ENCODE measurements at regions not wholly inside any gene's neighbourhood (a gene's known extent, or its start where the extent isn't known, plus 50 kb on each side); places are given as distances from the start of the nearest gene placed in this dataset.
"Not testable (repeated sequence)": the region's sequence is repeated elsewhere in the genome, so short reads cannot be mapped to it uniquely, and the experiment has no call there.

DNA sequence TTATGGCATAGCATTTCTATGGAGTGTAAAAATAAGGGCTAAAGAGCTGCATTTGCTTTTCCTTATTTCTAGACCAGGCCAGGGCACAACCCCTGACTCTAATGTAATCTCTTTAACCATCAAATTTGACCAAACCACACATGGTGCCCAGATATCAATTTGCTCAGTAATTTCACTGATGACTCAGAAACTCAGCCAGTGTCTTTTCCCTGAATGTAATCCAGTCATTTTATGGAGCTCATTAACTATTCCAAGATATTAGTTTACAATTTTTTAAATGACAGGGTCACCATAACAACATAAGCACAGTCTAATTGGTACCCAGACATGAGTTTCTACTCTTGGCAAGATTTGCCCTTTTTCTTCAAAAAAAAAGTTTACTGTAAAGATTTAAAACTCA is 270.8 kb upstream of the AGAP1 start:
- DNase-seq: no peak

GRCh38 chr2:235224410-235224809 is 269.4 kb upstream of the AGAP1 start:
- DNase-seq: no peak

- no peak for DNase-seq
Measured at GRCh38 chr2:235225261-235225660, 268.6 kb upstream of the AGAP1 start.

GRCh38 chr2:235227590-235227989 is 266.3 kb upstream of the AGAP1 start:
- no peak for DNase-seq

DNA sequence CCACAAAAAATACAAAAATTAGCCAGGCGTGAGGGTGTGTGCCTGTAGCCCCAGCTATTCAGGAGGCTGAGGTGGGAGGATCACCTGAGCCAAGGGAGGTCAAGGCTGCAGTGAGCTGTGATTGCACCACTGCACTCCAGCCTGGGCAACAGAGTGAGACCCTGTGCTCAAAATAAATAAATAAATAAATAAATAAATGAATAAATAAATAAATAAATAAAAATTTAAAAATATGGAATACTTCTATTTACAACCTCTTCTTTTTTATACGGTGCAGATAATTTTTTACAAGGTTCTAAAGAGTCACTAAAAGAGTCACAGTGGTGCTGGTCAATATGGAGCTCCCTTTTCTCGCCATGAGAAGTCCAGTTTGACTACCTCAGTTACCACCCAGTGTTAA is 265.4 kb upstream of the AGAP1 start:
- not testable (repeated sequence) for DNase-seq

DNA sequence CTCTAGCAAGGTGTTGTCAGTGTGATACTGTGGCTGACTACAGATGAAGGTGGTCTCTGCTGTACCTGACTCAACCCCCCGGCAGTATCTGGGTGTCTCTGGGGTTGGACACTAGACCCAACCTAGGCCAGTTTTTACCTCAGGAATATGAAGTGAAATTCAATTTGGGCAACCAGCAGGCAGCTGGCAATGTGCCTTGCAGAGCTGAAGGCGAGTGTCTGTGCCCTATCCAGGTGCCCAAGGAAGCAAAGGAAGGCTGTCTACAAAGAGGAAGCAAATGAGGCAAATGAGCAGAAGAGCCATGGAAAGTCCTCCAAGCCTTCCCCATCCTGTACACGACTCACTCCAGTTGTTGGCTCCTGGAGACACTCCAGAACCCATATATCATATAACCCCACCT is 264.6 kb upstream of the AGAP1 start:
- no peak for DNase-seq

DNA sequence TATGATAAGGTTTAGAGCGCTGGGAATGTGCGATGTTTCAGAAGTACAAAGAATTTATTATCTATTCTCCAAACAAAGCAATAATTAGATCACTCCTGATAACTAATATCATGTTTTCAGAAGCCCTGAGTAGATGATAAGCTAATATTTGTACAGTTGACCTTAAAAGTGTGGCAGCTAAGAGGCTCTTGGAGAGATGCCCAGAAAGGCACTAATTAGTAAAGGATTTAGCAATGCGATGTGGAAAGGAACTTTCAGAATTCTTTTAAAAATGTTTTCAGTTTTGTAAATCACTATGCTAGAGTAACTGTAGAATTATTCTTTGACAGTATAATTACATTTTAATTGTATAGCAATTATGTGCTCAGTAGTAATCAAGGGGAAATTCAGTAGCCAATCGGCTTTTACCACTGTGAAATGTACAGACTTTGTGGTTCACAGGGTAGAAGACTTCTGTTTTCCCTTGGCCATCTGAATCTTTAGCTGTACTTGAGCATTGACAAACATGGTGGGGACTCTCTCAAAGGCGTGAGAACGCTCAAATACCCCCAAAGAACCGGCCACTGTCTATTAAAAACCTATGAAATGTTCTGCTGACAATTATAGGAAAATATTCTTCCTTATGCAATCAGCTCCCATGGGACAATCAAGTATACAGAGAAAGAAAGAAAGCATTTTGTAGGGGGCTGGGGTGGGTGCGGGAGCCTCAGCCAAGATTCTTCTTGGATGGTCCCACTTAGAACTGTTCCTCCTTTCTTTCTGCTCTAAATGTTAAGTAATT is 262.8 kb upstream of the AGAP1 start:
- DNase-seq: no peak

DNA sequence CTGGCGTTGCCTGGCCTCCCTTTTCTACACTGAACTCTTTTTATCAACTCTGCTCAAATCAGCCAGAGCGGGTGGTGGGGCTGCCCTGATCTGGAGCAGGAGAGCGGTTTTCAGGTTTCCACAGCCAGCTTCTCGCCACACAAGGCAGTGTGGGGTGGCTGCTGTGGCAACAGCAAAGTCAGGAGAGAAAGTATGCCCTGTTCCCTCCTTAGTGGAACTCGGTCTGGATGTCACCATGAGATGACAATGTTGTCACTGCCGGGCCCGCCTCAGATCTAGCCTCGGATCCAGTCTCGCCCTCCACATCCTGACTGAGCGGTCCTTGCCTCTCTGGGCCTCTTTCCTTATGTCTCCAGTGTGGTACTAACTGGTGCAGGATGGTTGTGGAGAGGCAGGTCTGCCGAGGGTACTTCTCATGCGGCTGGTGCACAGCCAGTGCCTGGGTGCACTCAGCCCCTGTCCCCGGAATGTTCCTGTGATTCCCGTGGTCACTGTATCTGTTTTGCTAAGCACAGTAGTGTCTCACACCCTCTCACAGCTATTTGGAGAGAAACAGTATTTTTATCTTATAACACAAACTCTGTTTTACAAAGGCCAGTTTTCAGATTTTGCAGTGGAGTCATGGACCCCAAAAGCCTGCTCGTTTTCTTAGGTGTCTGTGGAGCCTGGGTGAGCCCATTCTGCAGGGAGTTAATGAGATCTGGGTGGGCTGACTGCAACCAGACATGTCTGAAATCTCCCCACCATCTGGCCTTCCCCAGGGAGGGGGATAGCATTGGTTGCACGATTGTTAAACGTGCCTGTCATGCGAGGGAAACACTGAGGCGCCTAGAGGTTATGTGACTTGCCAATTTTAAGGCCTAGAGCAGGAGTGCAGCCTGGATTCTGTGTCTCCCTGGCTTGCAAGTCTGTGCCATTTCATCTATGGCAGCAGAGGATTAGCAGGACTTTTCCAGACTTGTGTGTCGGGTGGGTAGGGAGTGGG is 261.1 kb upstream of the AGAP1 start:
- DNase-seq: no peak

- DNase-seq: peak; percentile 25
Measured at GRCh38 chr2:235234736-235235135, 259.1 kb upstream of the AGAP1 start.

DNA sequence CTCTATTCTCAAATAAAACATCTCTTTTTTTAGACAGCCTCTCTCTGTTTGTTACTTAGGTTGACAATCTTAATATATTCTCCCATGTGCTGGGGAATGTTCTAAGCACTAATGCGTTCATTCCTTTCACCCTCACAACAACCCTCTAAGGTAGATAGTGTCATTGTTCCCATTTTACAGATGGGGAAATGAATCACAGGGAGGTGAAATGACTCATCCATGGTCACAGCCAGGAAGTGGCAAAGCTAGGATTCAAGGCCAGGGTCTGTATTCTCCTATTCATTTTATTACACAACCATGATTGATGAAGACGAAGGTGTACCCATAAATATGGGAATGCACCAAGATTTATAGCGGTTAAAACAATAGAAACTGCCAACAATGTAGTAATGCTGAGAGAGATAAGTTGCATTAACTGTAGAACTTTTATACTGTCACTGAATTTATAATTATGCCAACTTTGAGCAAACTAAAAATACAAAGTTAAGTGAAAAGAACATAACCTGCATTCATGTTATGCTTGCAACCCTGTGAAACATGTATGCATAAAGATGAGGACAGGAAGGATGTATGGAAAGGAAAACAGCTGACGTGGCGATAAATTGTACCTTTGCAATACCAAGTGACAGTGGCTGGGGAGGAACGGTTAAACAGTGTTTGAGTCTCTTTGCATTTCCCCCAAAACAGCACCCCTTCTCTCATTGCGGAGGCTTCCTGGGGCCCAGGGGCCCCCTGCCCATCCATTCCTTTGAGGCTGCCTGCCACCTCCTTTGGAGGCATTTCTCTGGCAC is 257.7 kb upstream of the AGAP1 start:
- no peak for DNase-seq

GRCh38 chr2:235238537-235238936 is 255.3 kb upstream of the AGAP1 start:
- DNase-seq: no peak

DNA sequence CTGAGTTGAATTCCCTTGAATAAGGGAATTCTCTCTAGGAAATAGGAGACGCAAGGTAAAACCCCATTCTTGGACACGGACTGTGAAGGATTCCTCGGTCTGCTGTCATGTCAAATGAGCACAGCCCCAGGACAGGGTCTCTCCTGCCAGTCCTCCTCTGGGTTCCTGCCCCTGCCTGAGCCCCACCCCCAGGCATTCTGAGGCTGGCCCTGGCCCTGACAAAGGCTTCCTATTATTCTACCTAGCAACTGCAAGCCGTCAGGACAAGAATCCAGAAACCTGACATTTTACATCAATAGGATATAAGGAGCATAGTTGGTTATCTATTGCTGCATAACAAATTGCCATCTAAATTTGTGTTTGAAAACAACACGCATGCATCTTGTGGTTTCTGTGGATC is 253.3 kb upstream of the AGAP1 start:
- no peak for DNase-seq

- DNase-seq: no peak
Measured at GRCh38 chr2:235244255-235245220, 249.3 kb upstream of the AGAP1 start.

GRCh38 chr2:235247001-235247400 is 246.8 kb upstream of the AGAP1 start:
- no peak for DNase-seq

GRCh38 chr2:235255693-235256092 is 238.2 kb upstream of the AGAP1 start:
- no peak for DNase-seq

GRCh38 chr2:235257590-235257989 is 236.3 kb upstream of the AGAP1 start:
- no peak for DNase-seq

GRCh38 chr2:235262750-235263149 is 231.1 kb upstream of the AGAP1 start:
- DNase-seq: no peak

DNA sequence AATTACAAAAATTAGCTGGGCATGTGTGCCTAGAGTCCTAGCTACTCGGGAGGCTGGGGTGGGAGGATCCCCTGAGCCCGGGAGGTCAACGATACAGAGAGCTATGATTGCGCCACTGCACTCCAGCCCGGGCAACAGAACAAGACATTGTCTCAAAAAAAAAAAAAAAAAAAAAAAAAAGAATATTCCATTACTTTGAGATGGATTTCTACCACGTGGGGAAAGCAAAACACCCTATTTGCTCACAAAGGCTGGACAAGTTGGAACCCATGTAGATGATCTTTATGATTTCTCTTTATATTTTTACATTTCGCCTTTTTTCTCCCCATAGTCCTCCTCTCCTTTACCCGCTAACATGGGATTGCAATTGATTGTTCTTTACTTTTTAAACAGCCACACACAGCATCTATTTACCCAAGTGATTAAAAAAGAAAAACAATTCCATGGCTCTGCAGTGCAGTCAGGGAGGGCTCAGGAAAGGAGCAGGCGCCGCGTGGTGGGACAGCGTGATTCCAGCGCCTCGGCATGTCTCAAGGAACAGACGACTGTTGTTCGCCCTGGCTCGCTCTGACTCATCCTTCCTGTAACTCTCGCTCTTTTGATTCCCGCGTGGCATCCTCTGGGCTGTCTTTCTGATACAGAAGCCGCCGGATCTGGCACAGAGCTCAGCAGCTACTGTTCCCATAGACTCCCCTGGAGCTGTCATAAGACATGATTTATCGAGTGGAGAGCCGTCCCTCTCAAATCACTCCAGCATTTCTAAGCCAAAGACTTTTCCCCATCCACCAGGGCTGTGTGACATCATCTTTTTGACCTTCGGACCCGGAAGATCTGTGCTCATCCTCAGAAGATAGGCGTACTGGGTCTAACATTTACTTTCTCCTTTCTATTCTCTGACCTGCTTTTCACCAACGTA is 230.4 kb upstream of the AGAP1 start:
- no peak for DNase-seq

GRCh38 chr2:235264121-235264493 is 229.7 kb upstream of the AGAP1 start:
- no peak for DNase-seq

DNA sequence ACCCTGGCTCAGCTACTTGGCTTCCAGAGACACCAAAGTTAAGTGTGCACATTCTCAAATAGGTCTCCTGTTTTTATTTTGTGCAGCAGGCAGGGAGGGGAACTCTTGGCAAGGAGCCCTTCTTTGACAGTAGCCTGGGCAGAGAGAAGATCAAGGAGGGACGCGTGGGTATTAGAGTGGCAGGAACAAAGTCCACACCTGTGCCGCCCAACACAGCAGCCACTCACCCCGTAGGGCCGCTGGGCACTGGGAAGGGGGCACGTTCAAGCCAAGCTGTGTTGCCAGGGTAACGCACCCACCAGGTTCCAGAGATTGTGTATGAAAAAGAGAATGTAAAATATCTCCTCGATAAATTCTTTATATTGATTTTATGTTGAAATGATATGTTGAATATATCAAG is 229.3 kb upstream of the AGAP1 start:
- no peak for DNase-seq
